Epithelial cell of esophagus (primary cell): ENCODE measurements at regions not wholly inside any gene's neighbourhood (a gene's known extent, or its start where the extent isn't known, plus 50 kb on each side); places are given as distances from the start of the nearest gene placed in this dataset.

Experiments used
- DNase-seq: peaks from one replicate; pipeline ENCODE4 v3.0.0; 2010; ENCODE audit warnings: low read depth
- H3K4me3 ChIP-seq: 2 replicates; pipeline ENCODE4 v1.5.1; 2011; ENCODE audit warnings: mild to moderate bottlenecking, low read length, control low read depth
- CTCF ChIP-seq: IDR thresholded peaks from 2 replicates; pipeline ENCODE4 v1.5.1; 2011; ENCODE audit warnings: low read depth, mild to moderate bottlenecking, low read length, control low read depth, inconsistent platforms; ENCODE audit not compliant: insufficient read depth; ENCODE audit errors: missing control alignments

DNA sequence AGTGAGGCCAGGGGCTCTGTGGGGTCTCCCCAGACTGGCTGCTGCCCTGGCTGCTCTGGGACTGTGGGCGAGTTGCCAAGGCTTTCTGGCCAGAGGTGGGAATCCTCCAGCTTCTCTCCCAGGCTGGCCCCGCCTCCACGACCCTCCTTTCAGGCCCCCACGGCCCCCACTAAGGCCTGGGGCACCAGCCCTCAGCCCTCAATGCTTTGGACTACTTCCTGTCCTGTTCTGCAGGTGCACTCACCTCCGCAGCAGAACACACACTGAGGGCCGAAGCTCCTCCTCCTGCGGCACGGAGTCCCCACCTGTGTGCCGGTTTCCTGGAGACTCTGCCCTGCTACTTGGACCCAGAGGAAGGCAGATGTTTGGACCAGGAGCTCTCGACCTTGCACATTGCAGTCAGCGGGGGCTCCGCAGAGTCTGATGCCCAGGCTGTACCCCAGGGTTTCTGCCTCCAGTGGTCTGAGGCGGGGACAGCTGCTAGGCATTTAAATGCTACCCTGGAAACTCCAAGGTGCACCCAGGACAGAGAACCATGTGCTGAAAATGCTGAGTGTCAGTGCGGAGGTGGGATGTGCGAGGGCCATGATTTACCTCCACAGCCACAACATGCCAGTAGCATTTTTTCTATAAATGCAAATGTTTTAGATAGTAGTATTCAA, 223.8 kb downstream of the IRF8 start:
- no peak for DNase-seq
- TF ChIP-seq CTCF = no peak
- H3K4me3 ChIP-seq = no peak overlapping the region

DNA sequence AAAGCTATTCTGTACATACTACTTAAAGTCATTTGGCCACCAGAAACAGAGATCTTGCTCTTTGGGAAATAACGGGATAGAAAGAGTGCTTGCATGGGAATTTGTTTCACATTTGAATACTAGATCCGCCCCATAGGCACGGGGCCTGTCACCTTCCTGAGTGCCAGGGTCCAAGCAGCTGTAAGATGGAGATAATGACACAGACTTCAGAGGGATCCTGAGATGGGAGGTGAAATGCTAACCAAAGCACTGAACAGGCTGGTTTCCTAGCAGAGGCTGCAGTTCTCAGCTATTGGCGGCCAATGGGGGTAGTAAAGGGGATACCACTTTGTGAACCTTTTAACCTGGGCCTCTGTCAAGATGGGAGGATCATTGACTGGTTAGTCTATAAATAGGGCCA, 225.4 kb downstream of the IRF8 start:
- DNase-seq = no peak
- H3K4me3 ChIP-seq = no peak overlapping the region
- TF ChIP-seq CTCF = no peak

- no peak overlapping the region for H3K4me3 ChIP-seq
- TF ChIP-seq CTCF = no peak
- DNase-seq = no peak
These were observed 227.9 kb downstream of the IRF8 start for GRCh38 chr16:86126891-86127290.

- no peak overlapping the region for H3K4me3 ChIP-seq
- no peak for TF ChIP-seq CTCF
- DNase-seq = no peak
These were observed 228.4 kb downstream of the IRF8 start for GRCh38 chr16:86127366-86127765.

- DNase-seq = no peak
- TF ChIP-seq CTCF = no peak
- no peak overlapping the region for H3K4me3 ChIP-seq
These were observed 229.3 kb downstream of the IRF8 start for GRCh38 chr16:86128246-86128645.

GRCh38 chr16:86129541-86129940, 230.6 kb downstream of the IRF8 start:
- no peak overlapping the region for H3K4me3 ChIP-seq
- no peak for DNase-seq
- TF ChIP-seq CTCF = no peak

DNA sequence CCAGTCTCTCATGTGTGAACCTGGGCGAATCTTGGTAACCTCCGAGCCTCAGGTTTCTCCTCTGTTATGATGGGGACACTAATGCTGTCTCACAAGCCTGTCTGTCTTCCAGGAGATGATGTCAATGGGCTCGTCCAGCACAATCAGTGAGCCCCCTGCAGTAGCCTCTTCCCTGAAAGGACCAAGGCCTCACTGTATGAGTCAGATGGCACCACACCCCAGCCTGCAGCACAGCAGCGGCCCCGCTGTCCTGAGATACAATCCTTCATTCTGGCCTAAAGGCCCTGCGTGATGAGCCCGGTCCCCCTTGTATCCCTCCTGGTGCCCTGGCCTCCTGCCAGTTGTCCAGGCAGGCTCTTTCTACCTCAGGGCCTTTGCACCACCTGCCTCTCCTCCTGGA, 234.4 kb downstream of the IRF8 start:
- H3K4me3 ChIP-seq = no peak overlapping the region
- no peak for TF ChIP-seq CTCF
- no peak for DNase-seq
